NCI-H1930 (cell line): ENCODE measurements at regions not wholly inside any gene's neighbourhood (a gene's known extent, or its start where the extent isn't known, plus 50 kb on each side); places are given as distances from the start of the nearest gene placed in this dataset.
"Not testable (repeated sequence)": the region's sequence is repeated elsewhere in the genome, so short reads cannot be mapped to it uniquely, and the experiment has no call there.

Source experiments
- DNase-seq, 2 experiments: peaks; one replicate each; lab custom pipeline; 2025; lab: John Stamatoyannopoulos, UW

DNA sequence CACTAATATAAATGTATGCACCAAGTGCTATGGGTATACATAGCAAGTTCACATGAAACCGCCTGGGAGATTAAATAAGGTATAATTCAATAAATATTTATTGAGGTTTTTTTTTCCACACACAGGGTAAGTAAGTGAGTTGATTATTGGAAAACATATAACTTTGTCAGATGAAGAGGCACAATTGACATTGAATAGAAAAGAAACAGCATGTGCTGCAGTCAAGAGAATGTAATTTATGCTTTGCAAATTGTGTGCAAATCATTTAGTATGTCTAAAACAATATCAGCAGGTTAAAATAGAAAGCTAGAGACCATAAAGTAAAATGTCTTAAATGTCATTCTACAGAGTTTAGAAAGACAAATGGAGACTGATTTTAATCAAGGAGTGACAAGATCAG, 560.0 kb downstream of the AMY1C start:
- DNase-seq, result no peak

DNA sequence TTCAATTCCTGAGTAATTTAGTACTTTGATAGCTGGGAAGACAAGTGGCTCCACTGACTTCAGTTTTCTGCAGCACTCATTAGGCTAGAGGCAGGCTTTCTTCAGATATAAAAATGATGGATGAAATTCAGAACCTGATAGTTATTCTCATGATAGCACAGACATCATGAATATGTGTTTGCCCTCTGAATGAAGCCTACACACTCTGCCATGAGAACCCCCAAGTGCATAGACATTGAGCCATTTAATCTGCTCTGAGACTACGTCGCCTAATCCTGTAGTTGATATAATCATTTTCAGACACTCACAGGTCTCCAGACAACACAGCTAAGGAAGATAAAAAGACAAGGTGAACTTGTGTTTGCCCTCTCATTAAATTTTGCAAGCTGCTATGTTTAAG, 566.1 kb downstream of the AMY1C start:
- DNase-seq, result no peak

DNA sequence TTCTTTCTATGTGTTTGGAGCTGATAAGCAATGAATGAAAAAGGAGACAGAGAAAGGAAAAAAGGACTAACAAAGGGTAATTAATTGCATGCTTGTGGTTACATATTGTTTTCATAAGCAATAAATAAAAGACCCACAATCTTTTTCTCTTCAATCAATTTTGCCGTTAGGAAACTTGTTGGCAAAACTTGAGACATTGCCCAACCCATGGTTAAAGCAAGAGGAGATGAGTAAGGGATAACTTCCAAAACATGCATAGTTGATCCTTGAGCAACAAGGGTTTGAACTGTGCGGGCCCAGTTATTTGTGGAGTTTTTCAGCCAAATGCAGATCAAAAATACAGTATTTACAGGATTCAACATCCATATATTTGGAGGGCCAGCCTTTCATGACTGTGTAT, 572.4 kb downstream of the AMY1C start:
- no peak for DNase-seq

DNA sequence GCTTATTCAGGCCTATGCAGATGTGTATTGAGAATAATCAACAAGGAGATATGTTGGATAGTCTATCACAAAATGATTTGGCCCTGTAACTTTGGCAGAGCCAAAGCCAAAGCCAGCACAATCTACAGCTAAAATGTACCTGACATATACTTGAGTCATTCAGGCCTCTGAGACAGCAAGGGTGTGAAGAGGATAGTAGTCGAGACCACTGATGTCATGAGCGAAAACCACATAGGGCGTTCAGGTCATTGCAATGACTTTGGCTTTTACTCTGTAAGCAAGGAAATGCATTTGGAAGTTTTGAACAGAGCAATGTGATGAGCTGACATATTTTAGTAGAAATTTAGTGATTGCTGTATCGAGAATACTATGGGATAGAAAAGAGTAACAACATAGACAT, 579.6 kb downstream of the AMY1C start:
- no peak for DNase-seq

DNA sequence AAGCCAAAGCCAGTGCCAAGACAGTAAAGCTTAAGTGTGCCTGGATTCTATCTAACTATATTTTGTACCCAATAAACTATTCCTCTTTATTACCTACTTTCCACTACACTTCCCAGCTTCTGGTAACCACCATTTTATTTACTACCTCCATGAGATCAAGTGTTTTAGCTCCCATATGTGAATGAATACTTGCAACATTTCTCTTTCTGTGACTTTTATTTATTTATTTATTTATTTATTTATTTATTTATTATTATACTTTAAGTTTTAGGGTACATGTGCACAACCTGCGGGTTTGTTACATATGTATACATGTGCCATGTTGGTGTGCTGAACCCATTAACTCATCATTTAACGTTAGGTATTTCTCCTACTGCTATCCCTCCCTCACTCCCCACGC, 582.1 kb downstream of the AMY1C start:
- DNase-seq, result no peak

DNA sequence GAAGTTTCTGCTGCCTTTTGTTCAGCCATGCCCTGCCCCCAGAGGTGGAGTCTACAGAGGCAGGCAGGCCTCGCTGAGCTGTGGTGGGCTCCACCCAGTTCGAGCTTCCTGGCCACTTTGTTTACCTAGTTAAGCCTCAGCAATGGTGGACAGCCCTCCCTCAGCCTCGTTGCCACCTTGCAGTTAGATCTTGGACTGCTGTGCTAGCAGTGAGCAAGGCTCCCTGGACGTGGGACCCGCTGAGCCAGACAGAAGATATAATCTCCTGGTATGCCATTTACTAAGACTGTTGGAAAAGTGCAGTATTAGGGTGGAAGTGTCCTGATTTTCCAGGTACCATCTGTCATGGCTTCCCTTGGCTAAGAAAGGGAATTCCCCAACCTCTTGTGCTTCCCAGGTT, 588.2 kb downstream of the AMY1C start:
- not testable (repeated sequence) for DNase-seq

DNA sequence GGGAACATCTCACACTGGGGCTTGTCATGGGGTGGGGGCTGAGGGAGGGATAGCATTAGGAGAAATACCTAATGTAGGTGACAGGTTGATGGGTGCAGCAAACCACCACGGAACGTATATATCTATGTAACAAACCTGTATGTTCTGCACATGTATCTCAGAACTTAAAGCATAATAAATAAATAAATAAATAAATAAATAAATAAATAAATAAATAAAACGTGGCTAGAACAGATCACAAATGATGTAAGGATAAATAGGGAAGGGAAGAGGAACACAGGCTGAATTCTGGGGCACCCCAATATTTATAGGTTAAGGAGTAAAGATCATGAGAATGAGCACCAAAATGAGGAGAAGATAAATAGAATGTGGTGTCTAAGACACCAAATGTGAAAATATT, 592.2 kb downstream of the AMY1C start:
- no peak for DNase-seq

DNA sequence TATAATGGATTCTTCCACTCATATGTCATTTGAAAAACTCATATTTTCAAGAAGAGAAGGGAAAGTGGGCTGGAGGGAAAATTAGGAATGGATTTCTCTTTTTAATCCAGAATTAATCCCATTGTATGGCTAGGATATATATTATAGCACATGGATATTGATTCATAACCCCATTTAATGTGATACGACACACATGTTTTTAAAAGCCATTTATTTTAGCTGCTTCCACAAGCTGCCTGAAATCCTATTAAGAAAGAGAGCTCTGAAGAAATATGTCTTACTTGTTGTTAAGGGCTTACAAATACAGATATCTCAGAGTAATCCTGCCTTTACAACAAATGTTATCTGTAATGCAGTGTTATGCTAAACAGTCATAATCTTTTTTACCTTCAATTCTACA, 598.6 kb downstream of the AMY1C start:
- DNase-seq, result no peak

DNA sequence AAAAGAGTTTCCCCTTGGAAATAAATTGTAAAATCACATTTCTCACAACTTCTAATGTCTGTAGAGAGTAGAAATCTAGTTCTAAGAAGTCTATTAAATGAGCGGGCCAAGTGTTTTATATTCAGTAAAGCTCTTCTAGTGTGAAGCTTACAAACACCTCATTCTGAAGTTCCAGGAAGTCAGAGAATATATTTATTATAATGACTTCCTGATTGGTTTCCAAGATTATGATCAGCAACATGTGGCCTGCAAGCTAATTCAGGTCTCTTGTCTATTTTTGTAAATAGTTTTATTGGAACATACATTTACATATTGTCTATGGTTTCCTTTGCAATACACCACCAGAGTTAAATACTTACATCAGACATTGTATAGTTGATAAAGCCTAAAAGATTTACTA, 603.9 kb downstream of the AMY1C start:
- no peak for DNase-seq

DNA sequence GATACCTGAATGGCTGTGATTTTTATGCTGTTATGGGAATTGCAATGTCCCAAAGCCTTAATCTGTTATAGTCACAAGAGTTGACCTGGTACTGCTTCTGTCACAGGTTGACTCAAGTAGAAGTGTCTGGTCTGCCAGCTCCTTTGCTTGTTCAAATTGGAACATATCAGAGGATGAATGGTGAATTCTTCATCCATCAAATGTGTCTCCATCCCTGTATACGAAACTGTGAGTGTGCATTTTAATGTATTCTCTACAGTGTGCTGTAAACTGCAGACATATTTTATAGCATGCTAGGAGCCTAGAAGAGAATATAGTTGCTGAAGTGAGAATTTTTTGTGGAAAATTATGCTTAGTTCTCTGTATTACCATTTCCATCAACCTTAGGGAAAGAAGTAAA, 608.4 kb downstream of the AMY1C start:
- no peak for DNase-seq

DNA sequence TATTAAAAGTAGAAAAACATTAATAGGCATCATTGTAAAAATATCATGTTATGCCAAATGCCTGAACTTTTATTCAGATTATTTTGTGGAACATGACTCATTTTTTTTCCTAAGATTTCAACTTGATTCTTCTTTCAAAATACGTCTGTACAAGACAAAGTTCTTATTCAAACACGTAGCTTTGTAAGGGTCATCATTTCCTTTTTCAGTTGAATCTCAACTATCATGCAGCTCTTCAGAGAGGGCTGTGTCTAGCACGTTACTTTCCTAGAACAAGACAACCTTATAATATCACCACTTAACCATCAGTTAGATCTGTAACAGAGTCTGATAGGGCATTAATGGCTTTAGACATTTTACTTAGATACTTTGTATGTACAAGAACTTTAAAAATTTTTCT, 608.9 kb downstream of the AMY1C start:
- DNase-seq, result no peak

DNA sequence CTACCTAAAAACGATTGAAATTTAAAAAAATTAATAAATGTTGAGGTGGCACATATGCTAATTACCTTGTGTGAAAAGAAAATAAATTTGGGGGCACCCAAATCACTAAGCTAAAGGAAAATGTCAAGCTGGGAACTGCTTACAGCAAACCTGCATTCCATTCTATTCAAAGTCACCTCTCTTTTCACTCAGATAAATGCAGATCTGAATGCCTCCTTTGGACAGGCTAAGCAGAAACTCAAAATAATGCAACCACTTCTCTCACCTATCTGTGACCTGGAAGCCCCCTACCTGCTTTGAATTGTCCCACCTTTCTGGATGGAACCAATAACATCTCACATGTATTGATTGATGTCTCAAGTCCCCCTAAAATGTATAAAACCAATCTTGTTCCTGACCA, 628.7 kb downstream of the AMY1C start:
- DNase-seq, result no peak

DNA sequence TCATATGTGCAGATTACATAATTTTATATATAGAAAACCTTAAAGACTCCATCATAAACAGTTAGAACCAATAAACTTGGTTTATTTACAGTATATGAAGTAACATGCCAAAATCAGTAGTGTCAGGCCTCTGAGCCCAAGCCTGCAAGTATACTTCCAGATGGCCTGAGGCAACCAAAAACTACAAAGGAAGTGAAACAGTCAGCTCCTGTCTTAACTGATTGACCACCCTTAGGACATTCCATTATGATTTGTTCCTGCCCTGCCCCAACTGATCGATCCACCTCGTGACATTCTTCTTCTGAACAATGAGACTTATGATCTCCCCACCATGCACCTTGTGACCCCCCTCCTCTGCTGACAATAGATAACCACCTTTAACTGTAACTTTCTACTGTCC, 630.3 kb downstream of the AMY1C start:
- no peak for DNase-seq

DNA sequence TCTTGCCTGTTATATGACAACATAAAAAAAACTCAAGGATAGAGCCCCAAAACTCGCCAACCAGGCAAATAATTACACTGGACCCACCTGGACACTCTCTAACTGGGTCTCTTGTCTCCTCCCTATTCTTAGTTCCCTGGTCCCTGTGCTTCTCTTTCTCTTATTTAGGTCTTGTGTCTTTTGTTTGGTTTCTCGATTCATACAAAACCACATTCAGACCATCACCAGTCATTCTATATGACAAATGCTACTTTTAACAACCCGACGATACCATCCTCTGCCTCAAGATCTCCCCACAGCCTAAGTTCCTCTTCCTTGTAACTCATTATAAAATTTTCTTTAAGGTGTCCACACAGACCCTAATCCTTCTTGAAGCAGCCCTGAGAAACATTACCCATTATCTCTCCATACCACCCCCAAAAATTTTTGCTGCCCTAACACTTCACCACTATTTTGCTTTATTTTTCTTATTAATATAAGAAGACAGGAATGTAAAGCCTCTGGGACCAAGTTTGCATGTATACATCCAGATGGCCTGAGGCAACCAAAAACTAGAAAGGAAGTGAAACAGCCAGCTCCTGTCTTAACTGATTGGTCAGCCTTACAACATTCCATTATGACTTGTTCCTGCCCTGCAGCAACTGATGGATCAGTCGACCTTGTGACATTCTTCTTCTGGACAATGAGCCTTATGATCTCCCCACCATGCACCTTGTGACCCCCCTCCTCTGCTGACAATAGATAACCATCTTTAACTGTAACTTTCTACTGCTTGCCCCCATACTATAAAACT, 638.2 kb downstream of the AMY1C start:
- DNase-seq, result no peak

DNA sequence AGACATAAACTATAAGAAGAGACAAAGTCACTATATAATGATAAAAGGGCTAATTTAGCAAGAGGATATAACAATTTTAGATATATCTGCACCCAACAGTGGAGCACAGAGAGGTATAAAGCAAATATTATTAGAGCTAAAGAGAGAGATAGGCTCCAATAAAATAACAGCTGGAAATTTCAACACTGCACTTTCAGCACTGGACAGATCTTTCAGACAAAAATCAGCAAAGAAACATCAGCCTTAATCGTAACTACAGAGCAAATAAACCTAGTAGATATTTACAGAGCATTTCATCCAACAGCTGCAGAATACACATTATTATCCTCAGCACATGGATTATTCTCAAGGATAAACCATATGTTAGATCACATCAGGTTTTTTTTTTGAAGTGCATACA, 642.9 kb downstream of the AMY1C start:
- DNase-seq, result no peak

DNA sequence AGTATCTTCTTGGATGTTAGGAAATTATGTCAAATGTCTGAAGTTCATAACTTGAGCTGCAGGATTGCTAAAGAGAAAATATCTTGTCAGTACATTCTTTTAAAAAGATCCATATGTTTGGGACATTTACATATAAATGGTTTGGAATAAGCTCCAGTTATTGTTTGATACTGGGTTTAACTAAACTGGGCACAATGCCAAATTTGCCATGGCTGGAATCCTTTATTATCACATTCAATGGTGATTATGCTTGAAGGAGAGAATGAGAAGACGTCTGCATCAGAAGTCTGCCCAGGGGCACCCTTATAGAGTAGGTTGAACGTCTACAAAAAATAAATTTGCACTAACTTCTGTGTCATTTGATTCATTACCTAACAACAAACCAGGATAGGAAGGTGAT, 652.5 kb downstream of the AMY1C start:
- peak in 1 of 2 experiments; percentile 14 for DNase-seq

DNA sequence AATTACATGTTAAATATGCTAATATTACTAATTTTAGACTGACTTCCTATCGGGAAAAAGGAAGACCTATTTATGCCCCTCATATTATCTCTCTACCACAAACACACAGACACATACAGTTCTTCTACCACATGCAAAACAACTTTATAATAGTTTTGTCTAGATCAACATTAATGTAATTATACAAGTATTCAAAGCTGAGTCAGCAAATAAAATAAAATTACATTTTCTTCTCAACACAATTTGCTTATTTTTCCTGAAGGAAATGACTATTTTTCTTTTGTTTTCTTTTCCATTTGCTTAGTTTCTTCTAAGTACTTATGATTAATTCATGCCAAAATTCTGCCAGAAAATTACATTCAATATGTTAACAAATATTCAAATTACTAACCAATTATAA, 654.2 kb downstream of the AMY1C start:
- no peak for DNase-seq

DNA sequence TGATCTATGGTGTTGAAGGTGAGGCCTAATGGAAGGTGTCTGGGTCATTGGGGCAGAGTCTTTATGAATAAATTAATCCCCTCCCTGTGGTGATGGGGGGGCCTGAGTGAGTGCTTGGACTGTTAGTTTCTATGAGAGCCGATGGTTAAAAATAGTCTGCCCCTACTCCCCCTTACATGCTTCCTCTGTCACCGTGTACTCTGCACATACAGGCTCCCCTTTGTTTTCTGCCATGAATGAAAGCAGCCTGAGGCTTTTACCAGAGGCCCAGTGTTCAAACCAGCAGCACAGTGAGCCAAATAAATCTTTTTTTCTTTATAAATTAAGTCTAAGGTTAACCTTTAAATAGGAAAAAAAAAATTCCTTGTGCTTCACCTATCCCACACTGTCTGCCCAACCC, 657.0 kb downstream of the AMY1C start:
- no peak for DNase-seq

DNA sequence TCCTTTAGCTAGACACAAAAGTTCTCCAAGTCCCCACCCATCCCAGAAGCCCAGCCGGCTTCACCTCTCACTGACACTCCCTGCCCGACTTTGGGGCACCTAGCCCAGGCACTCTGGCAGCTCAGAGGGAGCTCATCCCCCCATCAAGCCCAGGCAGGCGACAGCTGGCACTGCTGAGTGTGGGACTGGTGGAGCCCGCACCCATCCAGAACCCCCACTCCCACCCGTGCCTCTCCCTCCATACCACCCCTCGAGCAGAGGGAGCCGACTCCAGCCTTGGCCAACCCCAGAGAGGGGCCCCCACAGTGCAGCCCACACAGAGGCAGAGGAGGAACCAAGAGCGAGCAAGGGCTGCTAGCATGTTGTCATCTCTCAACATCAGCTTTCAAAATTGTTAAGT, 658.6 kb downstream of the AMY1C start:
- DNase-seq, result no peak

DNA sequence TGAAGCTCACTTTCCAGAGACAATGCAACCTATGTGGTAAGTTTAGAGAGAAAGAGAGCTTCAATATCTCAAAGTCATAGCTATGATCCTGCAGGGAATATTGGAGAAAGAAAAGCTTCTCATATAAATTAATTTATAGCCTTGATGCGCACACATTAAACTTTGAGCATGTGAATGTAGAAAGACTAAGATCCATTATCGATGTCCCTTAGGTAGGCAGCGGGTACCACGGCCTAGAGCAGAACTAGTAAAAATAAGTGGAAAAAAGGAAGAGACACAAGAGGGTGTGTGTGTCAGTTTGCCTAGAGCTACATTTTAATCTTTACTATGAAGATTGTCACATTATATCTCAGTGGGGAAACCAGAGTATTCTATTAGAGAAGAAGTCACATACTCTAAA, 685.6 kb downstream of the AMY1C start:
- DNase-seq, result no peak

DNA sequence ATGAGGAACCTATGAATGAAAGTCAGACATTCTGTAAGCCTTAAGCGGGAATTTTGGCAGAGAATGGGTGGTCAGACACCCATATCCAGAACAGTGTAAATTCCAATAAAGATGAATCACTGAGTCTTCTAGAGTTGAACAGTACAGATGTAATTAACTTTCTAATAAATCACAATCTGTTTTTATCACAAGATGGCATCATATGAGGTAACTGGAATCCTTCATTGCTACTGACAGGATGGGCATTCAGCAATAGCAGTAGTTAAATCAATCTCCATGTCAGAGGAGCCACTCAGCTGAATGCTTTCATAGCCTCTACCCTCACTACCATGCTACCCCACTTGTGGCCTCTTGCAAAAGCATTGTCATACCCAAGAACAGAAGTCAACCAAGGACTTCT, 690.3 kb downstream of the AMY1C start:
- no peak for DNase-seq

DNA sequence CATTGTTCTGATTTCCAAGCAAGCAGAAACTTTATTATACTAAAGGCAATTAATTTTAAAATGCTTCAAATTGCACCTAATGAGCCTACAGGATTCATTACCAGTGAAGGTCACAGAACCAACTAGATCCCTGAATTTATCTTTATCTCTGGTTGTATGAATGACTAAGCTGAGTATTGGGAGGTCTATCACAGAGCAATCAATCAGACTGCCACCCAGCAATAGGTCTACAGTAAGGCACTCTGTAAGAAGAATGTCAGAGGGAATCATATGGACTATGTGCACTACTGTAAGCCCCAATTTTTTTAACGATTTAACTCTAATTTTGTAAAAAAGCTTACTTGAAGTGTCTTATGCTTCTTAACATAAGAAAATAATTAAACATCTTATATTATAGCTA, 707.0 kb downstream of the AMY1C start:
- no peak for DNase-seq

DNA sequence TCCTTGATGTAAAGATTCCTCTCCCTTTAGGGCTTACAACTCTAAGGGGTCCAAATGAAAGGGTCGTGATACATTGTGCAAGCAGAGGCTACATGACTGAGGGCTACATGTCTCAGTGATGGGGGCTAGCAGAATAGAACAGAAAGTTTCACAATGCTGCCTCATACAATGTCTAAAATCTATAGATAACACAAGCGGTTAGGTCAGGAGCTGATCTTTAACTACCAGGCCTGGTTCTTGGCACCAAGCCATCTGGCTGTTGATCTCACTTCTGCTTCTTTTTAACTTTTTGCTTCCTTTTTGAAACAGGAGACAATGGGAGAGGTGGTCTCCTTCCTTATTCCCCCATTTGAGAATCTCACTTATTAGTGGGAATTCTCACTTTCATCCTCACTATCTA, 710.2 kb downstream of the AMY1C start:
- no peak for DNase-seq

DNA sequence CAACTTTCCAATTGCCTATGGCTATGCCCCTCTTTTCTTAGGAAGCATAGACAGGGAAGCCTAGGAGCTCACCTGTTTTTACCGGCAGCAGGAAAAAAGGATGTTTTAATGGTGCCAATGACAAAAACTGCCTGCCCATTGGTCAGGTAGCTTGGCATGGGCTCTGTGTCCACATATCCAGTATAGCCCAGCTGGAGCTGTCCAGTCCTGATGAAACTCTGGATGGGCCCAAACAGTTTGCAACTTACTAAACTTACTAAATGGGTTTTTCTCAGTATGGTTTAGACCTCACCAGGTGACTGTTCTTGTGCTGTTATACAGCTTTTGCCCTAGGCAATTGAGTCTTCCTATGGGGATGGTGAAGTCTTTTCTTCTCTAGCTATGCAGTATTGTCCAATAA, 711.2 kb downstream of the AMY1C start:
- no peak for DNase-seq
